ENCODE measurements at regions not wholly inside any gene's neighbourhood (a gene's known extent, or its start where the extent isn't known, plus 50 kb on each side); places are given as distances from the start of the nearest gene placed in this dataset.

- TF ChIP-seq ZNF592 (IDR thresholded peaks at IDR 0.05) (no peak), MEF2A (IDR thresholded peaks at IDR 0.05; ENCODE audit: insufficient read depth, low read depth, low read length) (no peak), ETV6 (conservative IDR thresholded peaks at IDR 0.05 in 1 of 2, IDR thresholded peaks at IDR 0.05 in 1 of 2; ENCODE audit: borderline replicate concordance in 1 of 2, low read depth in 1 of 2) (no peak), JUNB (IDR thresholded peaks at IDR 0.05) (no peak), MYB (IDR thresholded peaks at IDR 0.05; ENCODE audit: borderline replicate concordance, low read depth, low read length) (no peak), E2F8 (IDR thresholded peaks at IDR 0.05; ENCODE audit: low read depth, partially characterized antibody) (no peak), ZBTB11 (CRISPR knock-in tag; IDR thresholded peaks at IDR 0.05) (no peak), KDM1A (IDR thresholded peaks at IDR 0.05; ENCODE audit: borderline replicate concordance) (no peak)
Observed at GRCh38 chr4:83962492-83962891, 426.6 kb downstream of the GPAT3 start (continued).
